Ovary (tissue), 7 donors: ENCODE measurements at regions not wholly inside any gene's neighbourhood (a gene's known extent, or its start where the extent isn't known, plus 50 kb on each side); places are given as distances from the start of the nearest gene placed in this dataset.

Source experiments
- DNase-seq, 5 donors: peaks; one replicate each; pipeline ENCODE4 v3.0.0-alpha.2; 2019 to 2020
- H3K27ac ChIP-seq, 2 donors: fragments of 200-600 bp; one replicate each; pipeline versions ENCODE4 v1.5.1 to v1.8.0; 2019 to 2022
- H3K27me3 ChIP-seq: fragments of 200-600 bp; one replicate; pipeline ENCODE4 v1.8.0; 2022
- H3K36me3 ChIP-seq: fragments of 200-600 bp; sonication (generic); one replicate; pipeline ENCODE4 v1.5.1; 2019
- H3K4me1 ChIP-seq: one replicate; pipeline ENCODE4 v1.8.1; 2013; ENCODE audit warnings: mild to moderate bottlenecking, moderate library complexity; ENCODE audit not compliant: insufficient read depth
- H3K4me3 ChIP-seq: fragments of 200-600 bp; sonication (generic); one replicate; pipeline ENCODE4 v1.5.1; 2017
- H3K9me3 ChIP-seq, 2 donors: fragments of 200-600 bp in 1 of 2; sonication (generic) in 1 of 2; one replicate each; pipeline versions ENCODE4 v1.5.1 to v1.8.1; 2013 to 2019; ENCODE audit warnings: mild to moderate bottlenecking in 1 of 2, moderate library complexity in 1 of 2
- EP300 ChIP-seq: sonication (generic); formaldehyde crosslinking; IDR thresholded peaks from one replicate; pipeline ENCODE4 v1.6.1; 2017; ENCODE audit warnings: antibody characterized with exemption
- POLR2A ChIP-seq: fragments of 450-650 bp; IDR thresholded peaks from one replicate; pipeline ENCODE4 v1.6.1; 2017; ENCODE audit warnings: antibody characterized with exemption, mild to moderate bottlenecking, moderate library complexity
- WGBS, 3 donors: extraction: QIAGEN DNeasy Blood & Tissue Kit in 1 of 3; methylation state at CpG; one replicate each; pipeline versions ENCODE4 v1.1.5 to v1.1.7; 2013 to 2017; 5-methylcytosine and 5-hydroxymethylcytosine counted together
- intact Hi-C, 4 donors: fragments of 100-400 bp; cut with DNase I; formaldehyde crosslinking; loops; one replicate each; pipeline versions ENCODE4 v1.11.0 to v1.15.1; 2022 to 2023
- TF ChIP-seq, protein P1 (sequence below), 3 donors: fragments of 450-650 bp in 2 of 3; fragments of 200-600 bp in 1 of 3; IDR thresholded peaks; one replicate each; pipeline versions ENCODE4 v1.5.1 to v1.8.0; 2016 to 2022; ENCODE audit warnings: antibody characterized with exemption in 3 of 3, mild to moderate bottlenecking in 1 of 3
- donor health status: DM: no; HTN: no; CAD: no; lungs with moderate emphysema.
- donor health status: DM: no; HTN: no; CAD: no.
- donor health status: Bipolar disorder and iron deficiency.
- donor health status: DM: no; HTN: no; CAD: no.
- donor health status: DM: yes; HTN: yes; CAD: no.

DNA sequence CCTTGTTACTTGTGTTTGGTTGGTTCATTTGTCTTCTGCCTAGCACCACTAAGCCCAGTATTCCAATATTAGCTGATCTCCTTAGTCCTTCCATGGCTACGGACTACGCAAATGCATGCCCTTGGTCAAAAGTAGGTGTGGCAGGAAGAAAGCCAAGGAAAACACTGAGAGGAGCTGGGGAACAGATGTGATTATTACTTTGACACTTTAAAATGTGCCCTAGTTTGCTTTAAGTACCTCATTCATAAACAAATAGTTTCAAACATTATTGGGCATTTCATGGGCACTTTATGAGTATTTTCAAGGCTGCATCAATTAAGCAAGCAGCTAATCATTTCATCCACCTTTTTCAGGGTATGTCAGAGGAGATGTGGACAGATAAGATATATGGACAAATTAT is 60.1 kb upstream of the HDDC2 start:
- Histone ChIP-seq H3K27ac (no peak overlapping the region), H3K36me3 (no peaks in the 10 kb centered on the region), H3K27me3 (no peaks in the 10 kb centered on the region), H3K4me3 (no peak overlapping the region), H3K9me3 (no peaks in the 10 kb centered on the region), H3K4me1 (peaks cover 2% of the 10 kb centered on the region)
- intact Hi-C loops, result no loop called here
- no peak for DNase-seq
- TF ChIP-seq EP300 (no peak), POLR2A (no peak)
- TF ChIP-seq, protein P1, sequence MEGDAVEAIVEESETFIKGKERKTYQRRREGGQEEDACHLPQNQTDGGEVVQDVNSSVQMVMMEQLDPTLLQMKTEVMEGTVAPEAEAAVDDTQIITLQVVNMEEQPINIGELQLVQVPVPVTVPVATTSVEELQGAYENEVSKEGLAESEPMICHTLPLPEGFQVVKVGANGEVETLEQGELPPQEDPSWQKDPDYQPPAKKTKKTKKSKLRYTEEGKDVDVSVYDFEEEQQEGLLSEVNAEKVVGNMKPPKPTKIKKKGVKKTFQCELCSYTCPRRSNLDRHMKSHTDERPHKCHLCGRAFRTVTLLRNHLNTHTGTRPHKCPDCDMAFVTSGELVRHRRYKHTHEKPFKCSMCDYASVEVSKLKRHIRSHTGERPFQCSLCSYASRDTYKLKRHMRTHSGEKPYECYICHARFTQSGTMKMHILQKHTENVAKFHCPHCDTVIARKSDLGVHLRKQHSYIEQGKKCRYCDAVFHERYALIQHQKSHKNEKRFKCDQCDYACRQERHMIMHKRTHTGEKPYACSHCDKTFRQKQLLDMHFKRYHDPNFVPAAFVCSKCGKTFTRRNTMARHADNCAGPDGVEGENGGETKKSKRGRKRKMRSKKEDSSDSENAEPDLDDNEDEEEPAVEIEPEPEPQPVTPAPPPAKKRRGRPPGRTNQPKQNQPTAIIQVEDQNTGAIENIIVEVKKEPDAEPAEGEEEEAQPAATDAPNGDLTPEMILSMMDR (IDR thresholded peaks at IDR 0.05), result no peak
- 80 to 82% (median 81%) methylated on average over 2 of the region's 2 CpGs for WGBS, 3 donors

DNA sequence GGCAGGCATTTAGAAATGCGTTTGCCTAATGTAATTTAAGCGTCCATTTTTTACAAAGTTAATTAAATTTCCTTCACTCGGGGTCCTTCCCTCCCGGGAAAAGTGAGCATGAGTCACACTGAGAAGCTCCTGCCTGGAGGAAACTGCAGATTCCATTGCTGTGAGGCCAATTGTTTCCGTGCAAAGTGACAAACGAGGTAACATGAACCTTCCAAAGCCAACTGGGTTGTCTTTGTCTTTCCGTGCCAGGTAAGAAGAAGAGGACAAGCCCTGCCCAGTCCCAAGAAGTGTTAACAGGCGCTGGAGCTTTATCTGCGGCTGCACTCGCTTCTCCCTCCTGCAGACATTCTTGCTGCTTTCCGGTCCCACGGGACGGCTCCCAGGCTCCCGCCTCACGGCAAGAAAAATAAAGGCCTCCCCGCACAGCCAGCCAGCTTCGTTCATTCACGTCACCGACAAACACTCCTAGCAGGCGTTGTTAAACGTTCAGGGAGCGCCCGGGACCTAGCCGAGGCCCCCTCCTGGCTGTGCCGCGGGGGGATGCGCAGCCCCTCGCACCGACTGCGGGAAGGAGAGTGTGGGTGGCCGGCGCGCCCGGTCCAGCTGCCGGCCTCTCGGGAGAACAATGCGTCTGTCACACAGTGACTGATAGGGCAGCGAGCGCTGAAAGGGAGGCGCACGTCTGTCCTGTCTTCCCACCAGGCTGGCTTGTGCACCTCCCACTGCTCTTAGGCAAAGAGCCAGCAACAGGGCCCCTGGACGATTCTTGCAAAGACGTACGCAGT is 61.5 kb upstream of the HDDC2 start:
- DNase-seq, result peak in 4 of 5 donors; percentile 23 to 65 (median 43)
- Histone ChIP-seq H3K4me1 (peaks cover 2% of the 10 kb centered on the region), H3K27ac (no peak overlapping the region), H3K27me3 (no peaks in the 10 kb centered on the region), H3K36me3 (no peaks in the 10 kb centered on the region), H3K4me3 (peak overlapping the region; percentile 40), H3K9me3 (no peaks in the 10 kb centered on the region)
- WGBS, 3 donors, result 0 to 1% (median 1%) methylated on average over 44 of the region's 44 CpGs
- intact Hi-C loops, result no loop called here
- no peak for TF ChIP-seq POLR2A
- no peak for TF ChIP-seq EP300
- TF ChIP-seq, protein P1 (IDR thresholded peaks at IDR 0.05), result no peak

DNA sequence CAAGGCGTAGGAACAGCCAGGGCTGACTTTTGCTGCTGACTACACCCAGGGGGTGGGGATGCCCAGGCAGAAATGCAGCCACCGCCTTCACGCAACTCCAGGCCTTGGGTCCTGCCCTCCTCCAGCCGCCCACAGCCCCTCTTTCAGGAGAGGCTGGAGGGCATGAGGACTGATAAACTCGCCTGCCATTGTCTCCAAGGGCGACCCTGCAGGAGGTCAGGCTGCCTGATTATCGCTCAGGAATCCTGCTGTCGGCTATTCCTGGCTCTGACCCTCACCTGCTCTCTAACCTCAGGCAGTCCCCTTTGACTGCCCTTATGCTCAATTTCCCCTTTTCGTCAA is 62.0 kb upstream of the HDDC2 start:
- Histone ChIP-seq H3K9me3 (no peaks in the 10 kb centered on the region), H3K27me3 (no peaks in the 10 kb centered on the region), H3K4me3 (peak overlapping the region; percentile 40), H3K27ac (no peak overlapping the region), H3K4me1 (peaks cover 2% of the 10 kb centered on the region), H3K36me3 (no peaks in the 10 kb centered on the region)
- intact Hi-C loops, result no loop called here
- TF ChIP-seq EP300 (no peak), POLR2A (no peak)
- TF ChIP-seq, protein P1 (IDR thresholded peaks at IDR 0.05), result no peak
- DNase-seq, result no peak
- WGBS, 3 donors, result 43 to 58% (median 50%) methylated on average over 9 of the region's 9 CpGs

DNA sequence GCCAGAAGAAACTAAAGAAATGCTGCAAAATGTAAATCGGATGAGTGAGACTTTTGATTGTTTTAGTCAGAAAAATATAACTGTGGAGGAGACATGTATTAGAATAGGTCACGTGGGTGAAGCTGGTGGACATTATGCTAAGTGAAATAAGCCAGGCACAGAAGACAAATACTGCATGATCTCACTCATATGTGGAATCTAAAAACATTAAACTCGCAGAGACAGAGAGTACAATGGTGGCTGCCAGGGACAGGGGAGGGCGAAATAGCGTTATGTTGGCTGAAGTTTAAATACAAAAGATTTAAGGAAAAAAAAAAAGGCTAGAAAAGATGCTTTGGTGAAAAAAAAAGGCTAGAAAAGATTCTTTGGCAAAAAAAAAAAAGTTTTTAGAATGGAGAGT is 63.5 kb upstream of the HDDC2 start:
- no peak overlapping the region for H3K27ac ChIP-seq
- TF ChIP-seq, protein P1 (IDR thresholded peaks at IDR 0.05), result no peak
- TF ChIP-seq EP300 (no peak), POLR2A (no peak)
- no peaks in the 10 kb centered on the region for H3K36me3 ChIP-seq
- H3K4me1 ChIP-seq, result peaks cover 2% of the 10 kb centered on the region
- intact Hi-C loops, result no loop called here
- no peak overlapping the region for H3K4me3 ChIP-seq
- no peak for DNase-seq
- WGBS, 3 donors, result 54 to 66% (median 64%) methylated on average over 5 of the region's 5 CpGs
- no peaks in the 10 kb centered on the region for H3K27me3 ChIP-seq
- H3K9me3 ChIP-seq, result no peaks in the 10 kb centered on the region
